GM23248 (cell line): ENCODE measurements at regions not wholly inside any gene's neighbourhood (a gene's known extent, or its start where the extent isn't known, plus 50 kb on each side); places are given as distances from the start of the nearest gene placed in this dataset.
"Not testable (repeated sequence)": the region's sequence is repeated elsewhere in the genome, so short reads cannot be mapped to it uniquely, and the experiment has no call there.

Experiments used
- EZH2 ChIP-seq: fragments of 200-600 bp; sonication (generic); IDR thresholded peaks from 2 replicates; pipeline ENCODE4 v1.6.1; 2018; ENCODE audit warnings: antibody characterized with exemption, mild to moderate bottlenecking; ENCODE audit not compliant: insufficient read depth, poor library complexity, severe bottlenecking
- EZH2phosphoT487 ChIP-seq: fragments of 200-600 bp; sonication (generic); IDR thresholded peaks from 2 replicates; pipeline ENCODE4 v1.6.1; 2018; ENCODE audit warnings: antibody characterized with exemption, moderate library complexity, mild to moderate bottlenecking, low read depth; ENCODE audit not compliant: insufficient read depth

DNA sequence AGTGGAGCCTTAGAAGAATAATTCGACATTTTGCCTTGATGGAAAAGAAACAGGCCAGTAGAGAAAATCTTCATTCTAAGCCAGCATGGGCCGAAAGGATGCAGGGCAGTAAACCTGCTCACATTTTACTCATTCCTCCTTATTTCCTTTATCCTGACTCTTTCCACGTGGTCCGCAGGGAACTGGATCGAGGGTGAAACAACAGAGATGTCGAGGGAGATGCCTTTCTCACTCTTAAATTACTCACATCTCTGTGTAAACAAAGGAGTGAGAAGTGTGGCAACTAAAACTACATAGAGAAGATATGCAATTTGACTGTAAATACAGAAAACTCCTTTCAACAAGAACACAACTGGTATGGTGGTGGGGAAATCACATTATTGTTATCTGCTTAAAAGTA is 62.1 kb upstream of the NAPEPLD start:
- not testable (repeated sequence) for TF ChIP-seq EZH2, EZH2phosphoT487
